Globus pallidus (tissue), 1 donor: ENCODE measurements at regions not wholly inside any gene's neighbourhood (a gene's known extent, or its start where the extent isn't known, plus 50 kb on each side); places are given as distances from the start of the nearest gene placed in this dataset.

Experiments used
- DNase-seq: peaks from one replicate; pipeline ENCODE4 v3.0.0-alpha.2; 2015; ENCODE audit warnings: low spot score

- no peak for DNase-seq
Observed at GRCh38 chr11:33646629-33647028, 54.0 kb downstream of the C11orf91 start.

- no peak for DNase-seq
Observed at GRCh38 chr11:33646168-33646567, 54.5 kb downstream of the C11orf91 start.

GRCh38 chr11:33645686-33646085 is 54.9 kb downstream of the C11orf91 start:
- no peak for DNase-seq

- no peak for DNase-seq
Observed at GRCh38 chr11:33643167-33643824, 57.3 kb downstream of the C11orf91 start.

GRCh38 chr11:33642461-33643166 is 58.0 kb downstream of the C11orf91 start:
- DNase-seq = no peak

GRCh38 chr11:33640730-33641371 is 59.8 kb downstream of the C11orf91 start:
- no peak for DNase-seq

- no peak for DNase-seq
Observed at GRCh38 chr11:33638608-33639007, 62.0 kb downstream of the C11orf91 start.

GRCh38 chr11:33636104-33636503 is 64.5 kb downstream of the C11orf91 start:
- no peak for DNase-seq

- DNase-seq = no peak
Observed at GRCh38 chr11:33635161-33635560, 65.5 kb downstream of the C11orf91 start.

GRCh38 chr11:33634291-33634834 is 66.3 kb downstream of the C11orf91 start:
- DNase-seq = no peak

GRCh38 chr11:33633251-33634003 is 67.2 kb downstream of the C11orf91 start:
- DNase-seq = no peak

- DNase-seq = no peak
Observed at GRCh38 chr11:33631749-33632091, 68.9 kb downstream of the C11orf91 start.

- no peak for DNase-seq
Observed at GRCh38 chr11:33630936-33631748, 69.5 kb downstream of the C11orf91 start.

- DNase-seq = no peak
Observed at GRCh38 chr11:33624083-33624482, 76.5 kb downstream of the C11orf91 start.

GRCh38 chr11:33622806-33623205 is 77.8 kb downstream of the C11orf91 start:
- DNase-seq = no peak

GRCh38 chr11:33622186-33622585 is 78.4 kb downstream of the C11orf91 start:
- DNase-seq = no peak

- peak; percentile 40 for DNase-seq
Observed at GRCh38 chr11:33620423-33621171, 80.0 kb downstream of the C11orf91 start.

GRCh38 chr11:33618956-33619355 is 81.7 kb downstream of the C11orf91 start:
- no peak for DNase-seq

- no peak for DNase-seq
Observed at GRCh38 chr11:33618351-33618710, 82.3 kb downstream of the C11orf91 start.

- no peak for DNase-seq
Observed at GRCh38 chr11:33617672-33618350, 82.8 kb downstream of the C11orf91 start.
